ENCODE measurements at regions not wholly inside any gene's neighbourhood (a gene's known extent, or its start where the extent isn't known, plus 50 kb on each side); places are given as distances from the start of the nearest gene placed in this dataset.
"Not testable (repeated sequence)": the region's sequence is repeated elsewhere in the genome, so short reads cannot be mapped to it uniquely, and the experiment has no call there.

- DNase-seq: no peak
Observed at GRCh38 chr5:20370061-20370460, 382.1 kb upstream of the CDH18 start.

GRCh38 chr5:20369518-20369885 lies 381.5 kb upstream of the CDH18 start:
- no peak for DNase-seq

GRCh38 chr5:20368571-20369517 lies 380.8 kb upstream of the CDH18 start:
- DNase-seq: no peak

GRCh38 chr5:20367178-20367577 lies 379.2 kb upstream of the CDH18 start:
- DNase-seq: no peak

- no peak for DNase-seq
Observed at GRCh38 chr5:20360263-20360662, 372.3 kb upstream of the CDH18 start.

- DNase-seq: no peak
Observed at GRCh38 chr5:20359377-20359776, 371.4 kb upstream of the CDH18 start.

GRCh38 chr5:20353499-20353898 lies 365.5 kb upstream of the CDH18 start:
- DNase-seq: no peak

GRCh38 chr5:20351849-20352248 lies 363.8 kb upstream of the CDH18 start:
- no peak for DNase-seq

GRCh38 chr5:20348321-20348720 lies 360.3 kb upstream of the CDH18 start:
- no peak for DNase-seq

- no peak for DNase-seq
Observed at GRCh38 chr5:20347334-20347733, 359.3 kb upstream of the CDH18 start.

GRCh38 chr5:20340126-20340525 lies 352.1 kb upstream of the CDH18 start:
- DNase-seq: no peak

- DNase-seq: no peak
Observed at GRCh38 chr5:20335978-20336377, 348.0 kb upstream of the CDH18 start.

GRCh38 chr5:20331826-20332225 lies 343.8 kb upstream of the CDH18 start:
- no peak for DNase-seq

GRCh38 chr5:20323323-20323722 lies 335.3 kb upstream of the CDH18 start:
- DNase-seq: no peak

GRCh38 chr5:20307391-20307790 lies 319.4 kb upstream of the CDH18 start:
- no peak for DNase-seq

GRCh38 chr5:20305463-20305862 lies 317.5 kb upstream of the CDH18 start:
- DNase-seq: no peak

GRCh38 chr5:20304570-20304969 lies 316.6 kb upstream of the CDH18 start:
- not testable (repeated sequence) for DNase-seq

- DNase-seq: no peak
Observed at GRCh38 chr5:20300110-20300509, 312.1 kb upstream of the CDH18 start.

GRCh38 chr5:20294696-20295095 lies 306.7 kb upstream of the CDH18 start:
- no peak for DNase-seq

- DNase-seq: no peak
Observed at GRCh38 chr5:20291766-20292165, 303.8 kb upstream of the CDH18 start.

GRCh38 chr5:20287640-20288039 lies 299.6 kb upstream of the CDH18 start:
- no peak for DNase-seq

- DNase-seq: no peak
Observed at GRCh38 chr5:20286512-20286911, 298.5 kb upstream of the CDH18 start.

GRCh38 chr5:20276959-20277263 lies 288.9 kb upstream of the CDH18 start:
- no peak for DNase-seq

GRCh38 chr5:20276061-20276958 lies 288.3 kb upstream of the CDH18 start:
- peak; percentile 25 for DNase-seq
